ENCODE measurements at regions not wholly inside any gene's neighbourhood (a gene's known extent, or its start where the extent isn't known, plus 50 kb on each side); places are given as distances from the start of the nearest gene placed in this dataset.

DNA sequence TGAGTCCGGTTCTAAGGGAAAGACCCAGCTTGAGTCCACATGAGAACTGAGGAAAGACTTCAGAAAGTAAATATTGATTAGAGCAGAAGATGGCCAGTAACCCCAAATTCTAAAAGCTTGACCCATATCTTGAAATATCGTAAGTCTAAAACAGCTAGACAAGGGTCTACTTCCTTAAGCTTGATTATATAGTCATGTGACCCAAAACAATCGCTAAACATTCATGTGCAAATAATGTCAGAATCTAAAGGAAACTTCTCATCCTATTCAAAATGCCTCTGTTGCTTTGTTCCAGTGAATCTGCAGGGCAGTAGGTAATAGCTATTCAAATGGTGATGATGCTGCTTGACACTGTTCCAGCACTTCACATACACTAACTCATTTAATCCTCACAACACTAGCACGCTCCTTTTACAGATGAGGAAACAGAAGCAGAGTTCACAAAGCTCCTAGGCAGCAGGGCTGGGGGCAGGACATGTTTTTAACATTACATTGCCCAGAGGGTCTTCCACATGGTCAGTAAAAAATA is 52.6 kb downstream of the TCF20 start:
- Histone ChIP-seq H3K9me3 (ENCODE audit: severe bottlenecking) (no peaks in the 10 kb centered on the region), H3K27ac (no peak overlapping the region), H3K36me3 (peaks cover 26% of the 10 kb centered on the region), H3K27me3 (ENCODE audit: insufficient read depth, low read depth, severe bottlenecking) (no peaks in the 10 kb centered on the region), H3K4me3 (ENCODE audit: low read depth, low read length) (no peak overlapping the region)
- TF ChIP-seq, protein P1, sequence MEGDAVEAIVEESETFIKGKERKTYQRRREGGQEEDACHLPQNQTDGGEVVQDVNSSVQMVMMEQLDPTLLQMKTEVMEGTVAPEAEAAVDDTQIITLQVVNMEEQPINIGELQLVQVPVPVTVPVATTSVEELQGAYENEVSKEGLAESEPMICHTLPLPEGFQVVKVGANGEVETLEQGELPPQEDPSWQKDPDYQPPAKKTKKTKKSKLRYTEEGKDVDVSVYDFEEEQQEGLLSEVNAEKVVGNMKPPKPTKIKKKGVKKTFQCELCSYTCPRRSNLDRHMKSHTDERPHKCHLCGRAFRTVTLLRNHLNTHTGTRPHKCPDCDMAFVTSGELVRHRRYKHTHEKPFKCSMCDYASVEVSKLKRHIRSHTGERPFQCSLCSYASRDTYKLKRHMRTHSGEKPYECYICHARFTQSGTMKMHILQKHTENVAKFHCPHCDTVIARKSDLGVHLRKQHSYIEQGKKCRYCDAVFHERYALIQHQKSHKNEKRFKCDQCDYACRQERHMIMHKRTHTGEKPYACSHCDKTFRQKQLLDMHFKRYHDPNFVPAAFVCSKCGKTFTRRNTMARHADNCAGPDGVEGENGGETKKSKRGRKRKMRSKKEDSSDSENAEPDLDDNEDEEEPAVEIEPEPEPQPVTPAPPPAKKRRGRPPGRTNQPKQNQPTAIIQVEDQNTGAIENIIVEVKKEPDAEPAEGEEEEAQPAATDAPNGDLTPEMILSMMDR (IDR thresholded peaks at IDR 0.05; ENCODE audit: low read depth, low read length), result no peak
- DNase-seq, result no peak

DNA sequence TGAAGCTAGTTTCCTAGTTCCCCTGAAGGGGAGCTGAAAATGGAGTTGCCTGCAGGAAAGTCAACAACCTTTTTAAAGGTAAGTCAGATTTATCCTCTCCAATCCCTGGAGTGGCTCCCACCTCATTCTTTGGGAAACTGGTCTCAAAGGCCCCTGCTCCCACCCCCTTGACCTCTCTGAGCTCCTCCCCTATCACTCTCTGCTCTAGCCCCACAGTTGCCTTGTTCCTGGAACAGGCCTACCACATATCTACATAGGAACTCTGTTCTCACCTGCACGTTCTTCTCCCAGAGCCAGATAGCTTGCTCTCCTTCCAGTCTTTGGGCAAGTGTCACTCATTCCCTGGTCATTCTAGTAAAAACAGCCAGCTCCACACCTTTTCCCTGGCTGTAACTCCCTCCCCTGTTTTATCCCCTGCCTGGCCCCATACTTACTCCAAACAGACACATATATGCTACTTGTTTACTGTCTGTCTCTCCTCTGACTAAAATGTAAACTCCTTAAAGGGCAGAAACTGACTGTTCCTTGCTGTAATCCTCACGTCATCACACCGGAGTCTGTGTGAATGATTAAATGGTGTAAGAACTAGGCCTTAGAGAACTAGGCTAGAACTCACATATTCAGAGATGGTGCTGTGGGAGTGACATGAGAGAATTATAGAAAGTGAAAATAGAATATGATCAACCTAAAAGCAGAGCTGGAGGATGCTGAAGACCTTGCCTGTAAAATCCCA is 53.3 kb downstream of the TCF20 start:
- Histone ChIP-seq H3K36me3 (peaks cover 33% of the 10 kb centered on the region), H3K4me3 (ENCODE audit: low read depth, low read length) (no peak overlapping the region), H3K27ac (no peak overlapping the region), H3K9me3 (ENCODE audit: severe bottlenecking) (no peaks in the 10 kb centered on the region), H3K27me3 (ENCODE audit: insufficient read depth, low read depth, severe bottlenecking) (no peaks in the 10 kb centered on the region)
- DNase-seq, result no peak
- TF ChIP-seq, protein P1 (IDR thresholded peaks at IDR 0.05; ENCODE audit: low read depth, low read length), result no peak

DNA sequence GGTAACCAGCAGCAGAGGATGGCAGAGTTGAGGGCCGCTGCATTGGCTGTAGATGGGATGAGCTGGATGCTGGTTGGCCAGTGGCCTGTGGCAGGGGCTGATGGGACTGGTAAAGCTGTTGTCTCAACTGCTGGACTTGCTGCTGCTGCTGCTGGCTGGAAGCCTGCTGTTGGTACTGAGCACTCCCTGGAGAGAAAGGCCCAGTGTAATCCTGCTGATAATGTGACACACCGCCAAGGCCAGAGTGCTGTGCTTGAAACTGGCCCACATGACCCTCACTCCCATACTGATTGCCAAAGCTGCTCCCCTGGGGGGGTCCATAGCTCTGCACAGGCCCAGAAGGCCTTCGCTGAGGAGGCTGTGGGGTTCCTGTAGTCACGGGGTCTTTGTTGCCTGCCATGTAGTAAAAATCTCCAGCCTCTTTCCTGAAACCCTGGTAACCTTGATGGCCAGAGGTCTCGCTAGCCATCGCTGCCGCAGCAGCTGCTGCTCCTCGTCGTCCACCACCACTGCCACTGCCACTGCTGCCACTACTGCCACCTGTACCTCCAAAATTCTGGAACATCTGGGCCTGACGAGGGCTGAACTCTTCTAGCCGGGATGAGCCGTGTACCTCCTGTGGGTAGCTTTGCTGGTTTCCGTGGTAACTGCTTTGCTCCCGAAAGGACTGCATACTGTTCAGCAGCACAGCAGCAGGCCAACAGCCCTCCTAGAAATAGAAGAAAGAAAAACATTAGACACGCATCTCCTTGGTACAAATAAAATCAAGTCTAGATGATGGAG is 55.6 kb downstream of the TCF20 start:
- Histone ChIP-seq H3K27ac (no peak overlapping the region), H3K36me3 (peaks cover 56% of the 10 kb centered on the region), H3K4me3 (ENCODE audit: low read depth, low read length) (no peak overlapping the region), H3K27me3 (ENCODE audit: insufficient read depth, low read depth, severe bottlenecking) (no peaks in the 10 kb centered on the region), H3K9me3 (ENCODE audit: severe bottlenecking) (no peaks in the 10 kb centered on the region)
- TF ChIP-seq, protein P1 (IDR thresholded peaks at IDR 0.05; ENCODE audit: low read depth, low read length), result no peak
- no peak for DNase-seq

DNA sequence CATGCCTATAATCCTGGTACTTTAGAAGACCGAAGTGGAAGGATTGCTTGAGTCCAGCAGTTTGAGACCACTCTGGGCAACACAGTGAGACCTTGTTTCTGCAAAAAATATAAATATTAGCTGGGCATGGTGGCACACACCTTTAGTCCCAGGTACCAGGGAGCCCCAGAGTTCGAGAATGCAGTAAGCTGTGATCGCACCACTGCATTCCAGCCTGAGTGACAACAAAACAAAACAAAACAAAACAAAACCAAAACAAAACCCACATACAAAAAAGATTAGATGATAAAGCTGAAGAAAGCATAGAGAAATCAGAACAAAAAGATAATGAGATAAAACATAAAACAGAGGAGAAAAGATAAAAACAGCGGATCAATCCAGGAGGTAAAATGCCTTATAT is 62.1 kb downstream of the TCF20 start:
- no peaks in the 10 kb centered on the region for H3K27me3 ChIP-seq (ENCODE audit: insufficient read depth, low read depth, severe bottlenecking)
- no peak overlapping the region for H3K27ac ChIP-seq
- TF ChIP-seq, protein P1 (IDR thresholded peaks at IDR 0.05; ENCODE audit: low read depth, low read length), result no peak
- H3K36me3 ChIP-seq, result peaks cover 92% of the 10 kb centered on the region
- no peak overlapping the region for H3K4me3 ChIP-seq (ENCODE audit: low read depth, low read length)
- no peaks in the 10 kb centered on the region for H3K9me3 ChIP-seq (ENCODE audit: severe bottlenecking)
- DNase-seq, result no peak

DNA sequence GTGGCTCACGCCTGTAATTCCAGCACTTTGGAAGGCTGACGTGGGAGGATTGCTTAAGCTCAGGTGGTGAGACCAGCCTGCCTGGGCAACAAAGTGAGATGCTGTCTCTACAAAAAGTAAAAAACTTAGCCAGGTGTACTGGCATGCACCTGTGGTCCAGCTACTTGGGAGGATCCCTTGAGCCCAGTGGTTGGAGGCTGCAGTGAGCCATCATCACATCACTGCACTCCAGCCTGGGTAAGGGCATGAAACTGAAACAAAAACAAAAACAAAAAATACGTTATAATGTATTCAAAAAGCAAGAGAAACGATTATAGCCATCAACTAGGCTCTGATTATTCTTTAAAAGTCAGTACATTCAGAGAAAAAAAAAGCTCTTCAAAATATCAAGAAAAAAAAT is 62.5 kb downstream of the TCF20 start:
- H3K9me3 ChIP-seq (ENCODE audit: severe bottlenecking), result no peaks in the 10 kb centered on the region
- H3K4me3 ChIP-seq (ENCODE audit: low read depth, low read length), result no peak overlapping the region
- peaks cover 91% of the 10 kb centered on the region for H3K36me3 ChIP-seq
- no peak overlapping the region for H3K27ac ChIP-seq
- TF ChIP-seq, protein P1 (IDR thresholded peaks at IDR 0.05; ENCODE audit: low read depth, low read length), result no peak
- no peaks in the 10 kb centered on the region for H3K27me3 ChIP-seq (ENCODE audit: insufficient read depth, low read depth, severe bottlenecking)
- DNase-seq, result no peak

Data from WERI-Rb-1 (cell line).